ENCODE measurements at regions not wholly inside any gene's neighbourhood (a gene's known extent, or its start where the extent isn't known, plus 50 kb on each side); places are given as distances from the start of the nearest gene placed in this dataset.
"Not testable (repeated sequence)": the region's sequence is repeated elsewhere in the genome, so short reads cannot be mapped to it uniquely, and the experiment has no call there.

- no peaks in the 10 kb centered on the region for H3K27me3 ChIP-seq (ENCODE audit: control insufficient read depth, insufficient read depth, low read length)
- no peak overlapping the region for H3K27ac ChIP-seq (ENCODE audit: low read length)
- H3K4me1 ChIP-seq (ENCODE audit: control insufficient read depth, low read depth, low read length) = no peaks in the 10 kb centered on the region
- H3K9me3 ChIP-seq (ENCODE audit: control insufficient read depth, low read depth, low read length) = peaks cover 11% of the 10 kb centered on the region
- H3K9ac ChIP-seq (ENCODE audit: low read length) = no peak overlapping the region
- no peaks in the 10 kb centered on the region for H3K36me3 ChIP-seq (ENCODE audit: control insufficient read depth, low read depth, low read length)
- no peak overlapping the region for H3K4me3 ChIP-seq (ENCODE audit: low read length)
Observed at GRCh38 chrX:117843749-117844148, 272.9 kb downstream of the KLHL13 start.

- no peaks in the 10 kb centered on the region for H3K36me3 ChIP-seq (ENCODE audit: control insufficient read depth, low read depth, low read length)
- no peak overlapping the region for H3K9ac ChIP-seq (ENCODE audit: low read length)
- no peak overlapping the region for H3K4me3 ChIP-seq (ENCODE audit: low read length)
- H3K9me3 ChIP-seq (ENCODE audit: control insufficient read depth, low read depth, low read length) = peaks cover 14% of the 10 kb centered on the region
- no peaks in the 10 kb centered on the region for H3K27me3 ChIP-seq (ENCODE audit: control insufficient read depth, insufficient read depth, low read length)
- no peaks in the 10 kb centered on the region for H3K4me1 ChIP-seq (ENCODE audit: control insufficient read depth, low read depth, low read length)
- no peak overlapping the region for H3K27ac ChIP-seq (ENCODE audit: low read length)
Observed at GRCh38 chrX:117840645-117841044, 276.0 kb downstream of the KLHL13 start.

GRCh38 chrX:117839544-117839943 lies 277.1 kb downstream of the KLHL13 start:
- no peaks in the 10 kb centered on the region for H3K4me1 ChIP-seq (ENCODE audit: control insufficient read depth, low read depth, low read length)
- H3K36me3 ChIP-seq (ENCODE audit: control insufficient read depth, low read depth, low read length) = no peaks in the 10 kb centered on the region
- H3K9me3 ChIP-seq (ENCODE audit: control insufficient read depth, low read depth, low read length) = peaks cover 10% of the 10 kb centered on the region
- H3K4me3 ChIP-seq (ENCODE audit: low read length) = no peak overlapping the region
- no peak overlapping the region for H3K27ac ChIP-seq (ENCODE audit: low read length)
- no peaks in the 10 kb centered on the region for H3K27me3 ChIP-seq (ENCODE audit: control insufficient read depth, insufficient read depth, low read length)
- H3K9ac ChIP-seq (ENCODE audit: low read length) = no peak overlapping the region

- H3K4me3 ChIP-seq (ENCODE audit: low read length) = no peak overlapping the region
- H3K9me3 ChIP-seq (ENCODE audit: control insufficient read depth, low read depth, low read length) = peaks cover 17% of the 10 kb centered on the region
- H3K9ac ChIP-seq (ENCODE audit: low read length) = no peak overlapping the region
- H3K27ac ChIP-seq (ENCODE audit: low read length) = no peak overlapping the region
- H3K36me3 ChIP-seq (ENCODE audit: control insufficient read depth, low read depth, low read length) = no peaks in the 10 kb centered on the region
- no peaks in the 10 kb centered on the region for H3K27me3 ChIP-seq (ENCODE audit: control insufficient read depth, insufficient read depth, low read length)
- H3K4me1 ChIP-seq (ENCODE audit: control insufficient read depth, low read depth, low read length) = no peaks in the 10 kb centered on the region
Observed at GRCh38 chrX:117838581-117839331, 277.9 kb downstream of the KLHL13 start.

- Histone ChIP-seq H3K27ac (ENCODE audit: low read length) (no peak overlapping the region), H3K4me1 (ENCODE audit: control insufficient read depth, low read depth, low read length) (no peaks in the 10 kb centered on the region), H3K9ac (ENCODE audit: low read length) (no peak overlapping the region), H3K9me3 (ENCODE audit: control insufficient read depth, low read depth, low read length) (peaks cover 21% of the 10 kb centered on the region), H3K27me3 (ENCODE audit: control insufficient read depth, insufficient read depth, low read length) (no peaks in the 10 kb centered on the region), H3K4me3 (ENCODE audit: low read length) (no peak overlapping the region), H3K36me3 (ENCODE audit: control insufficient read depth, low read depth, low read length) (no peaks in the 10 kb centered on the region)
Observed at GRCh38 chrX:117835034-117835433, 281.6 kb downstream of the KLHL13 start.

GRCh38 chrX:117834076-117834475 lies 282.5 kb downstream of the KLHL13 start:
- Histone ChIP-seq H3K27me3 (ENCODE audit: control insufficient read depth, insufficient read depth, low read length) (no peaks in the 10 kb centered on the region), H3K4me3 (ENCODE audit: low read length) (no peak overlapping the region), H3K36me3 (ENCODE audit: control insufficient read depth, low read depth, low read length) (no peaks in the 10 kb centered on the region), H3K27ac (ENCODE audit: low read length) (no peak overlapping the region), H3K9me3 (ENCODE audit: control insufficient read depth, low read depth, low read length) (peaks cover 21% of the 10 kb centered on the region), H3K4me1 (ENCODE audit: control insufficient read depth, low read depth, low read length) (no peaks in the 10 kb centered on the region), H3K9ac (ENCODE audit: low read length) (no peak overlapping the region)

GRCh38 chrX:117821472-117821871 lies 295.1 kb downstream of the KLHL13 start:
- H3K27ac ChIP-seq (ENCODE audit: low read length); H3K4me3 ChIP-seq (ENCODE audit: low read length); H3K9ac ChIP-seq (ENCODE audit: low read length); H3K27me3 ChIP-seq (ENCODE audit: control insufficient read depth, insufficient read depth, low read length); H3K4me1 ChIP-seq (ENCODE audit: control insufficient read depth, low read depth, low read length); H3K36me3 ChIP-seq (ENCODE audit: control insufficient read depth, low read depth, low read length): not testable (repeated sequence)
- peaks cover 17% of the 10 kb centered on the region for H3K9me3 ChIP-seq (ENCODE audit: control insufficient read depth, low read depth, low read length)

GRCh38 chrX:117808426-117808825 lies 308.2 kb downstream of the KLHL13 start:
- H3K27me3 ChIP-seq (ENCODE audit: control insufficient read depth, insufficient read depth, low read length) = no peaks in the 10 kb centered on the region
- no peaks in the 10 kb centered on the region for H3K4me1 ChIP-seq (ENCODE audit: control insufficient read depth, low read depth, low read length)
- peaks cover 17% of the 10 kb centered on the region for H3K9me3 ChIP-seq (ENCODE audit: control insufficient read depth, low read depth, low read length)
- no peak overlapping the region for H3K27ac ChIP-seq (ENCODE audit: low read length)
- H3K4me3 ChIP-seq (ENCODE audit: low read length) = no peak overlapping the region
- no peaks in the 10 kb centered on the region for H3K36me3 ChIP-seq (ENCODE audit: control insufficient read depth, low read depth, low read length)
- no peak overlapping the region for H3K9ac ChIP-seq (ENCODE audit: low read length)

GRCh38 chrX:117803463-117803862 lies 313.1 kb downstream of the KLHL13 start:
- peaks cover 22% of the 10 kb centered on the region for H3K9me3 ChIP-seq (ENCODE audit: control insufficient read depth, low read depth, low read length)
- H3K4me1 ChIP-seq (ENCODE audit: control insufficient read depth, low read depth, low read length) = no peaks in the 10 kb centered on the region
- H3K9ac ChIP-seq (ENCODE audit: low read length) = no peak overlapping the region
- H3K27ac ChIP-seq (ENCODE audit: low read length) = no peak overlapping the region
- no peak overlapping the region for H3K4me3 ChIP-seq (ENCODE audit: low read length)
- no peaks in the 10 kb centered on the region for H3K36me3 ChIP-seq (ENCODE audit: control insufficient read depth, low read depth, low read length)
- no peaks in the 10 kb centered on the region for H3K27me3 ChIP-seq (ENCODE audit: control insufficient read depth, insufficient read depth, low read length)

GRCh38 chrX:117788339-117788738 lies 328.3 kb downstream of the KLHL13 start:
- Histone ChIP-seq H3K4me1 (ENCODE audit: control insufficient read depth, low read depth, low read length) (no peaks in the 10 kb centered on the region), H3K9ac (ENCODE audit: low read length) (no peak overlapping the region), H3K27me3 (ENCODE audit: control insufficient read depth, insufficient read depth, low read length) (no peaks in the 10 kb centered on the region), H3K4me3 (ENCODE audit: low read length) (no peak overlapping the region), H3K36me3 (ENCODE audit: control insufficient read depth, low read depth, low read length) (no peaks in the 10 kb centered on the region), H3K9me3 (ENCODE audit: control insufficient read depth, low read depth, low read length) (peaks cover 5% of the 10 kb centered on the region), H3K27ac (ENCODE audit: low read length) (no peak overlapping the region)

- Histone ChIP-seq H3K4me3 (ENCODE audit: low read length) (no peak overlapping the region), H3K27ac (ENCODE audit: low read length) (no peak overlapping the region), H3K27me3 (ENCODE audit: control insufficient read depth, insufficient read depth, low read length) (no peaks in the 10 kb centered on the region), H3K9ac (ENCODE audit: low read length) (no peak overlapping the region), H3K9me3 (ENCODE audit: control insufficient read depth, low read depth, low read length) (peaks cover 6% of the 10 kb centered on the region), H3K4me1 (ENCODE audit: control insufficient read depth, low read depth, low read length) (no peaks in the 10 kb centered on the region), H3K36me3 (ENCODE audit: control insufficient read depth, low read depth, low read length) (no peaks in the 10 kb centered on the region)
Observed at GRCh38 chrX:117771384-117771783, 345.2 kb downstream of the KLHL13 start.

GRCh38 chrX:117768861-117769604 lies 347.6 kb downstream of the KLHL13 start:
- peaks cover 6% of the 10 kb centered on the region for H3K9me3 ChIP-seq (ENCODE audit: control insufficient read depth, low read depth, low read length)
- H3K27ac ChIP-seq (ENCODE audit: low read length) = no peak overlapping the region
- H3K4me1 ChIP-seq (ENCODE audit: control insufficient read depth, low read depth, low read length) = no peaks in the 10 kb centered on the region
- no peaks in the 10 kb centered on the region for H3K36me3 ChIP-seq (ENCODE audit: control insufficient read depth, low read depth, low read length)
- H3K4me3 ChIP-seq (ENCODE audit: low read length) = no peak overlapping the region
- no peak overlapping the region for H3K9ac ChIP-seq (ENCODE audit: low read length)
- no peaks in the 10 kb centered on the region for H3K27me3 ChIP-seq (ENCODE audit: control insufficient read depth, insufficient read depth, low read length)

All from iPS-18a (cell line).